GM10266 (cell line): ENCODE measurements at regions not wholly inside any gene's neighbourhood (a gene's known extent, or its start where the extent isn't known, plus 50 kb on each side); places are given as distances from the start of the nearest gene placed in this dataset.

Experiments
- DNase-seq: peaks from one replicate; pipeline ENCODE4 v3.0.0; 2012; ENCODE audit errors: extremely low spot score
- TF ChIP-seq, protein P1 (sequence below): IDR thresholded peaks from 2 replicates; pipeline ENCODE4 v1.5.1; 2012; ENCODE audit warnings: mild to moderate bottlenecking, low read depth; ENCODE audit not compliant: control insufficient read depth, insufficient read depth; ENCODE audit errors: missing control alignments

GRCh38 chr11:86193297-86194095 lies 51.1 kb upstream of the EED start:
- DNase-seq, result peak; percentile 83
- TF ChIP-seq, protein P1, sequence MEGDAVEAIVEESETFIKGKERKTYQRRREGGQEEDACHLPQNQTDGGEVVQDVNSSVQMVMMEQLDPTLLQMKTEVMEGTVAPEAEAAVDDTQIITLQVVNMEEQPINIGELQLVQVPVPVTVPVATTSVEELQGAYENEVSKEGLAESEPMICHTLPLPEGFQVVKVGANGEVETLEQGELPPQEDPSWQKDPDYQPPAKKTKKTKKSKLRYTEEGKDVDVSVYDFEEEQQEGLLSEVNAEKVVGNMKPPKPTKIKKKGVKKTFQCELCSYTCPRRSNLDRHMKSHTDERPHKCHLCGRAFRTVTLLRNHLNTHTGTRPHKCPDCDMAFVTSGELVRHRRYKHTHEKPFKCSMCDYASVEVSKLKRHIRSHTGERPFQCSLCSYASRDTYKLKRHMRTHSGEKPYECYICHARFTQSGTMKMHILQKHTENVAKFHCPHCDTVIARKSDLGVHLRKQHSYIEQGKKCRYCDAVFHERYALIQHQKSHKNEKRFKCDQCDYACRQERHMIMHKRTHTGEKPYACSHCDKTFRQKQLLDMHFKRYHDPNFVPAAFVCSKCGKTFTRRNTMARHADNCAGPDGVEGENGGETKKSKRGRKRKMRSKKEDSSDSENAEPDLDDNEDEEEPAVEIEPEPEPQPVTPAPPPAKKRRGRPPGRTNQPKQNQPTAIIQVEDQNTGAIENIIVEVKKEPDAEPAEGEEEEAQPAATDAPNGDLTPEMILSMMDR, result peak; percentile 75

DNA sequence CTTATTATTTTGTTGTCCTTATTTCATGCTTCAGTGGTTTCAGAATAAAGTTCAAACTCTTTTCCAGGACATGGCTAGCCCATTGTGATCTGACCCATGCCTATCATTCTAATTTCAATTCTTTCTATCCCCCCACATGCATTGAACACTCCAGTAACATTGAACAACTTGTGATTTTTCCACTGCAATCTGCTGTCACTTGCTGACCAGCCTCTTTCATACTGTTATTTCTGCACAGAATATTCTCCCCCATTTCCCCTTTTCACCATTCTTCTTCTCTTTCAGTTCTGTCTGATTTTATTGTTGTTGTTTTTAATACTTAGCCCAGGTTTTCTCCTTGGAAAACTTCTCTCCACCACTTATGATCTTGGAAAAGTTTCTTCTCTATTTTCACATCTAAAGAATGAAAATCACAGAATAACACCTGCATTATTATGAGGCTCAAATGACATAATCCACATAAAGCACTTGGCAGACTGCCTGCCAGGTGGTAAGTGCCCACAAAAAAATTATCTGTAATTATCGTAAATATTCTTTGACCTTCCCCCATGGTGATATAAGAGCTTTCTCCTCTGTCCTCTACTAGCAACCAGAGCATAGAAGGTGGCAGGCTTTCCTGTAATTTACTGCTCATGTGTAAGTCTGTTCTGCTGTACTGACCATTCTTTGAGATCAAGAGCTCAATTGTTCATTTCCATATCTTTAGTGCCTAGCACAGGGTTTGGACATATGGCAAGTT lies 51.9 kb upstream of the EED start:
- no peak for DNase-seq
- TF ChIP-seq, protein P1, result no peak

DNA sequence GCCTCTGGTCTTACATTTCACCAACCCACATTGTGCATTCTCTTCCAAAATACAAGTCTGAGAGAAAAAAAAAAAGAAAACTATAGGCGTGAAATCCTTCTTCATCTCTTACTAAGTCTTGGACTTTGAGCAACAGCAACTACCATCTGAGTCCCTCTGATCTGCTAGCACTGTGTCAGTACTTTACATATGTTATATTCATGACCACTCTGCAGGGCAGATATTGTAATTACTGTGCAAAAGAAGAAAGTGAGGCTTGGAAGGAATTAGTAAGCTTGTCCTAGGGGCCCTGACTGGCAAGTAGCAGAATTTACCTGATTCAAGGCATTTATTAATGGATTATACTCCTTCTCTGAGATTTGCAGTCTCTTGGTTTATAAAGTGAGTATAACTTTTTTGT lies 52.7 kb upstream of the EED start:
- no peak for DNase-seq
- TF ChIP-seq, protein P1, result no peak

DNA sequence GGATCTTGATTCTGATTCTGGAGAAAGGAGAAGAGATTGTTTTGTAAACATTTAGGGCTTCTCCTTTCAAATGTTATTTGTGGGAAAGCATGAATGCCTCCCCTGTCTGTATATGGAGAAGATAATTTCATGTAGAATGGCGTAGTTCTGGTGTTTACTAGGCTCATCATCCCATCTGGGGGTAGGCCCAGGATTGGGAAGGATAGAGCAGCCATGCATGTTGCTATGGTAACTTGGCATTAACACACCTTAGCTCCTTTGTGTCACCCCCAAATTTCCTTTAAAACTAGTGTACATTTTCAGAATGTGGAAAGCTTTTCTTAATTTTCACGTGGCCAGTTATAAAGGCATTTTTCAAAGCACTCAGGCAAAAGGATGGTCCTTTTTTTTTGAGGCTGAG lies 57.5 kb upstream of the EED start:
- no peak for DNase-seq
- TF ChIP-seq, protein P1, result no peak

GRCh38 chr11:86186386-86186785 lies 58.2 kb upstream of the EED start:
- no peak for DNase-seq
- TF ChIP-seq, protein P1, result no peak

DNA sequence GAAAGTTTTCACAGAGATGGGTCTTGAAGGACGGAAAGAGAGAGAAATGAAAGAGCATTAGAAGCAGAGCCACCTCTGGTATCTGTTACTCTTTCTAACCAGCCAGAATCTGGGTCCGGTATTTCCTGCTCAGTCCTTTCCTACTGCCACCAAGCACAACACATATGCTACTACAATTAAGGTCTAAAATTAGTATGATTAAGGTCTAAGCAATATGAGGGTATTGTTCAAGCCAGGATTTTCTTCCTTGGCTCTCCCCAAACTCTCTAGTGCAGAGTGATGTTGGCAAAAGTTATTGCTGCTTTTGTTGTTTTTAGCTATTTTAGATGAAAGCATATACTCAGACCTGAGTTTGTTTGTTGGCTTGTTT lies 59.2 kb upstream of the EED start:
- TF ChIP-seq, protein P1, result no peak
- no peak for DNase-seq

- TF ChIP-seq, protein P1, result no peak
- no peak for DNase-seq
These were observed 59.7 kb upstream of the EED start for GRCh38 chr11:86184728-86185380.
